Neural cell (in vitro differentiated cells): ENCODE measurements at regions not wholly inside any gene's neighbourhood (a gene's known extent, or its start where the extent isn't known, plus 50 kb on each side); places are given as distances from the start of the nearest gene placed in this dataset.
"Not testable (repeated sequence)": the region's sequence is repeated elsewhere in the genome, so short reads cannot be mapped to it uniquely, and the experiment has no call there.

ENCODE experiments used
- H2AFZ ChIP-seq: fragments of 200-600, 300-800 bp; sonication (generic), shearing (Covaris generic); 2 replicates; pipeline ENCODE4 v1.6.0; 2014; ENCODE audit warnings: low read depth, mild to moderate bottlenecking, antibody characterized with exemption, low read length, moderate library complexity
- H3F3A ChIP-seq: fragments of 200-600 bp; shearing (Covaris generic); 2 replicates; pipeline ENCODE4 v1.6.1; 2016; ENCODE audit warnings: mild to moderate bottlenecking, moderate library complexity, mixed read lengths, antibody characterized with exemption, low read length; ENCODE audit not compliant: insufficient read depth, poor library complexity, severe bottlenecking
- H3K27ac ChIP-seq: fragments of 200-600, 300-800 bp; sonication (generic), shearing (Covaris generic); 2 replicates; pipeline ENCODE4 v1.5.1; 2014; ENCODE audit warnings: mild to moderate bottlenecking, low read length, moderate library complexity
- H3K27me3 ChIP-seq: fragments of 300-800, 200-600 bp; sonication (generic), shearing (Covaris generic); 2 replicates; pipeline ENCODE4 v1.6.0; 2014; ENCODE audit warnings: mild to moderate bottlenecking, low read depth, low read length, moderate library complexity; ENCODE audit not compliant: insufficient read depth
- H3K36me3 ChIP-seq: fragments of 300-800, 200-600 bp; sonication (generic), shearing (Covaris generic); 2 replicates; pipeline ENCODE4 v1.5.1; 2014; ENCODE audit warnings: mild to moderate bottlenecking, antibody characterized with exemption, low read length, moderate library complexity; ENCODE audit not compliant: insufficient read depth
- H3K4me2 ChIP-seq: fragments of 300-800, 200-600 bp; sonication (generic), shearing (Covaris generic); 2 replicates; pipeline ENCODE4 v1.6.0; 2014; ENCODE audit warnings: mild to moderate bottlenecking, low read length
- H3K4me3 ChIP-seq: fragments of 300-800, 200-600 bp; sonication (generic), shearing (Covaris generic); 2 replicates; pipeline ENCODE4 v1.5.1; 2014; ENCODE audit warnings: mild to moderate bottlenecking, low read length, moderate library complexity
- H3K79me2 ChIP-seq: fragments of 200-600 bp; shearing (Covaris generic); replicated peaks from 2 replicates; pipeline ENCODE4 v1.6.0; 2014; ENCODE audit warnings: mild to moderate bottlenecking, low read length, moderate library complexity; ENCODE audit not compliant: insufficient read depth
- H3K9ac ChIP-seq: fragments of 300-800, 200-600 bp; sonication (generic), shearing (Covaris generic); 2 replicates; pipeline ENCODE4 v1.6.1; 2016; ENCODE audit warnings: mild to moderate bottlenecking, low read length, mixed read lengths
- H3K9me2 ChIP-seq: fragments of 200-600 bp; shearing (Covaris generic); 2 replicates; pipeline ENCODE4 v1.6.1; 2016; ENCODE audit warnings: mild to moderate bottlenecking, low read length, mixed read lengths; ENCODE audit not compliant: insufficient read depth
- H3K9me3 ChIP-seq: fragments of 200-600, 300-800 bp; sonication (generic), shearing (Covaris generic); 2 replicates; pipeline ENCODE4 v1.6.1; 2016; ENCODE audit warnings: mild to moderate bottlenecking, mixed run types, low read length, moderate library complexity, mixed read lengths
- H4K20me1 ChIP-seq: fragments of 200-600 bp; shearing (Covaris generic); 2 replicates; pipeline ENCODE4 v1.6.1; 2016; ENCODE audit warnings: mild to moderate bottlenecking, mixed run types; ENCODE audit not compliant: insufficient read depth
- EP300 ChIP-seq: fragments of 450-650 bp; conservative IDR thresholded peaks from 2 replicates; pipeline ENCODE4 v1.6.1; 2014; ENCODE audit warnings: antibody characterized with exemption, mild to moderate bottlenecking, moderate library complexity; ENCODE audit not compliant: poor library complexity, severe bottlenecking
- EZH2 ChIP-seq: fragments of 200-600, 300-800 bp; shearing (Covaris generic), sonication (generic); IDR thresholded peaks from 2 replicates; pipeline ENCODE4 v1.6.1; 2014; ENCODE audit warnings: antibody characterized with exemption, low read length, borderline replicate concordance, mild to moderate bottlenecking; ENCODE audit not compliant: insufficient read depth, poor library complexity, severe bottlenecking
- MXI1 ChIP-seq: fragments of 450-650 bp; conservative IDR thresholded peaks from 2 replicates; pipeline ENCODE4 v1.6.1; 2014; ENCODE audit warnings: antibody characterized with exemption, mild to moderate bottlenecking; ENCODE audit not compliant: poor library complexity, severe bottlenecking
- POLR2AphosphoS5 ChIP-seq: IDR thresholded peaks from 2 replicates; pipeline ENCODE4 v1.6.1; 2012
- RAD21 ChIP-seq: fragments of 450-650 bp; conservative IDR thresholded peaks from 2 replicates; pipeline ENCODE4 v1.6.1; 2014; ENCODE audit warnings: antibody characterized with exemption, mild to moderate bottlenecking, moderate library complexity
- SMC3 ChIP-seq: fragments of 450-650 bp; conservative IDR thresholded peaks from 2 replicates; pipeline ENCODE4 v1.6.1; 2014; ENCODE audit warnings: antibody characterized with exemption, mild to moderate bottlenecking, moderate library complexity; ENCODE audit not compliant: poor library complexity
- TAF1 ChIP-seq: IDR thresholded peaks from 2 replicates; pipeline ENCODE4 v1.6.1; 2012; ENCODE audit warnings: low read depth
- TF ChIP-seq, protein P1 (sequence below): IDR thresholded peaks from 2 replicates; pipeline ENCODE4 v1.6.1; 2012; ENCODE audit warnings: borderline replicate concordance
- TF ChIP-seq, protein P2 (sequence below): fragments of 450-650 bp; IDR thresholded peaks from 2 replicates; pipeline ENCODE4 v1.5.1; 2014; ENCODE audit warnings: antibody characterized with exemption, mild to moderate bottlenecking, moderate library complexity; ENCODE audit not compliant: poor library complexity, severe bottlenecking

DNA sequence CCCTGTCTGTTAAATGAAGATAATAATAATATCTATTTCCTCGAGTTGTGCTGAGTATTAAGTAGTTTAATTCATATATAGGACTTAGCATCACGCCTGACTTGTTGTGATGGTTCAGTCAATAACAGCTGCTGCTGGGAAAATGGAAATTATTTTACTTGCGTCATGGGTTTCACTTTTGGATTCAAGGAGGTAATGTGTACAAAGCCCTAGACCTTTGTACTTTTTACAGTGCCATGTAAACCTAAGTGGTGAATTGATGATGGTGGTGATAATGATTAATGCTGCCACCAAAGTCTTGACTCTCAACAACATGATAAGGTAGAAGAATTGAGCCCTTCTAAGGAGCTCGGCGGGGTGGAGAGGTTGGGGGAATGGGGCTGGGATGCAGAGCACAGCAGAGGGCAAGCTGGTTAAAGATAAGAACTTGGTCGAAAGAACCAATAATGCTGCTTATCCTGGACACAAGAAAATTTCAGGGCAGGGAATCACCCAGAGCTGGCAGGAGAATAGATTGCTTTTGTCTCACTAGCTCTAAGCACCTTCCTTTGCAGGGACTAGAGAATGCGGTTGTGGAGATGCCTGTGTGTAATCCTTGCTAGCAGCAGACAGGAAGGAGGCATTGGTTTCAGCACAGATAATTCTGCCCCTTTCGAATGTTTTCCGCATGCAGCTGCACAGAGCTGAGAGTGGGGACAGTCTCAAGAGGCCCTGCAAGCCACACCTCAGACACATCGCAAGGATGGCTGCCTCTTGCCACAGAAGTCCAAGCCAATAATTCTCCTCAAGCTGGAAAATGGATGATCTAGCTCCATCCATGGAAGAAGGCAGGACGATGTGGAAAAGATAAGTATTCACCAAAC, 187.1 kb downstream of the TMEM114 start:
- no peaks in the 10 kb centered on the region for H3K27me3 ChIP-seq
- no peak overlapping the region for H3K4me3 ChIP-seq
- no peak overlapping the region for H3K4me2 ChIP-seq
- no peak overlapping the region for H3K9ac ChIP-seq
- no peaks in the 10 kb centered on the region for H3K9me3 ChIP-seq
- H3K79me2 ChIP-seq: no peaks in the 10 kb centered on the region
- peak overlapping the region; percentile 8 for H2AFZ ChIP-seq
- no peaks in the 10 kb centered on the region for H3K9me2 ChIP-seq
- H3K36me3 ChIP-seq: no peaks in the 10 kb centered on the region
- no peak for TF ChIP-seq SMC3
- no peak for TF ChIP-seq POLR2AphosphoS5
- TF ChIP-seq MXI1: no peak
- no peak for TF ChIP-seq TAF1
- TF ChIP-seq RAD21: no peak
- TF ChIP-seq, protein P1, sequence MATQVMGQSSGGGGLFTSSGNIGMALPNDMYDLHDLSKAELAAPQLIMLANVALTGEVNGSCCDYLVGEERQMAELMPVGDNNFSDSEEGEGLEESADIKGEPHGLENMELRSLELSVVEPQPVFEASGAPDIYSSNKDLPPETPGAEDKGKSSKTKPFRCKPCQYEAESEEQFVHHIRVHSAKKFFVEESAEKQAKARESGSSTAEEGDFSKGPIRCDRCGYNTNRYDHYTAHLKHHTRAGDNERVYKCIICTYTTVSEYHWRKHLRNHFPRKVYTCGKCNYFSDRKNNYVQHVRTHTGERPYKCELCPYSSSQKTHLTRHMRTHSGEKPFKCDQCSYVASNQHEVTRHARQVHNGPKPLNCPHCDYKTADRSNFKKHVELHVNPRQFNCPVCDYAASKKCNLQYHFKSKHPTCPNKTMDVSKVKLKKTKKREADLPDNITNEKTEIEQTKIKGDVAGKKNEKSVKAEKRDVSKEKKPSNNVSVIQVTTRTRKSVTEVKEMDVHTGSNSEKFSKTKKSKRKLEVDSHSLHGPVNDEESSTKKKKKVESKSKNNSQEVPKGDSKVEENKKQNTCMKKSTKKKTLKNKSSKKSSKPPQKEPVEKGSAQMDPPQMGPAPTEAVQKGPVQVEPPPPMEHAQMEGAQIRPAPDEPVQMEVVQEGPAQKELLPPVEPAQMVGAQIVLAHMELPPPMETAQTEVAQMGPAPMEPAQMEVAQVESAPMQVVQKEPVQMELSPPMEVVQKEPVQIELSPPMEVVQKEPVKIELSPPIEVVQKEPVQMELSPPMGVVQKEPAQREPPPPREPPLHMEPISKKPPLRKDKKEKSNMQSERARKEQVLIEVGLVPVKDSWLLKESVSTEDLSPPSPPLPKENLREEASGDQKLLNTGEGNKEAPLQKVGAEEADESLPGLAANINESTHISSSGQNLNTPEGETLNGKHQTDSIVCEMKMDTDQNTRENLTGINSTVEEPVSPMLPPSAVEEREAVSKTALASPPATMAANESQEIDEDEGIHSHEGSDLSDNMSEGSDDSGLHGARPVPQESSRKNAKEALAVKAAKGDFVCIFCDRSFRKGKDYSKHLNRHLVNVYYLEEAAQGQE: no peak
- no peak for TF ChIP-seq EP300
- TF ChIP-seq, protein P2, sequence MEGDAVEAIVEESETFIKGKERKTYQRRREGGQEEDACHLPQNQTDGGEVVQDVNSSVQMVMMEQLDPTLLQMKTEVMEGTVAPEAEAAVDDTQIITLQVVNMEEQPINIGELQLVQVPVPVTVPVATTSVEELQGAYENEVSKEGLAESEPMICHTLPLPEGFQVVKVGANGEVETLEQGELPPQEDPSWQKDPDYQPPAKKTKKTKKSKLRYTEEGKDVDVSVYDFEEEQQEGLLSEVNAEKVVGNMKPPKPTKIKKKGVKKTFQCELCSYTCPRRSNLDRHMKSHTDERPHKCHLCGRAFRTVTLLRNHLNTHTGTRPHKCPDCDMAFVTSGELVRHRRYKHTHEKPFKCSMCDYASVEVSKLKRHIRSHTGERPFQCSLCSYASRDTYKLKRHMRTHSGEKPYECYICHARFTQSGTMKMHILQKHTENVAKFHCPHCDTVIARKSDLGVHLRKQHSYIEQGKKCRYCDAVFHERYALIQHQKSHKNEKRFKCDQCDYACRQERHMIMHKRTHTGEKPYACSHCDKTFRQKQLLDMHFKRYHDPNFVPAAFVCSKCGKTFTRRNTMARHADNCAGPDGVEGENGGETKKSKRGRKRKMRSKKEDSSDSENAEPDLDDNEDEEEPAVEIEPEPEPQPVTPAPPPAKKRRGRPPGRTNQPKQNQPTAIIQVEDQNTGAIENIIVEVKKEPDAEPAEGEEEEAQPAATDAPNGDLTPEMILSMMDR: no peak
- TF ChIP-seq EZH2: no peak
- H4K20me1 ChIP-seq: no peaks in the 10 kb centered on the region
- peak overlapping the region; percentile 11 for H3K27ac ChIP-seq
- no peaks in the 10 kb centered on the region for H3F3A ChIP-seq

DNA sequence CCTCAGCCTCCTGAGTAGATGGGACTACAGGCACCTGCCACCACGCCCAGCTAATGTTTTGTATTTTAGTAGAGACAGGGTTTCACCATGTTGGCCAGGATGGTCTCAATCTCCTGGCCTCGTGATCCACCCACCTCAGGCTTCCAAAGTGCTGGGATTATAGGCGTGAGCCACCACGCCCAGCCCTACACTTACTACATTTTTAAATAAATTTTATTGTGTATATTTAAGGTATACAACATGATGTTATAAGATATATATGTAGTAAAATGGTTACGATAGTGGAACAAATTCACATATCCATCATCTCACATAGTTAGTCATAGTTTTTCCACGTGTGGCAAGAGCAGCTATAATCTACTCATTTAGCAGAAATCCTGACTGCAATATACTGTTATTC, 189.6 kb downstream of the TMEM114 start:
- H3K27me3 ChIP-seq, H3K9me2 ChIP-seq, H2AFZ ChIP-seq, H3F3A ChIP-seq, H3K4me2 ChIP-seq, H3K9me3 ChIP-seq, H3K27ac ChIP-seq, H3K9ac ChIP-seq, H4K20me1 ChIP-seq, H3K36me3 ChIP-seq, H3K79me2 ChIP-seq, H3K4me3 ChIP-seq: not testable (repeated sequence)
